ENCODE measurements at regions not wholly inside any gene's neighbourhood (a gene's known extent, or its start where the extent isn't known, plus 50 kb on each side); places are given as distances from the start of the nearest gene placed in this dataset.

GRCh38 chr4:136106753-136107152 is 1425.5 kb downstream of the PCDH18 start:
- Histone ChIP-seq H3K4me1 (ENCODE audit: insufficient read depth, low read length, severe bottlenecking) (no peaks in the 10 kb centered on the region), H3K36me3 (ENCODE audit: insufficient read depth, low read length) (no peaks in the 10 kb centered on the region), H3K4me3 (ENCODE audit: low read depth, low read length, poor library complexity, severe bottlenecking) (no peak overlapping the region), H3K27me3 (ENCODE audit: insufficient read depth, low read length) (no peaks in the 10 kb centered on the region), H3K27ac (ENCODE audit: low read depth, low read length, poor library complexity, severe bottlenecking) (no peak overlapping the region), H3K4me2 (ENCODE audit: low read length) (no peak overlapping the region), H3K9me3 (ENCODE audit: low read length) (no peaks in the 10 kb centered on the region), H3F3A (ENCODE audit: insufficient read depth, low read length) (no peaks in the 10 kb centered on the region), H3K79me2 (ENCODE audit: insufficient read depth, low read length) (no peaks in the 10 kb centered on the region), H4K20me1 (ENCODE audit: insufficient read depth, low read length) (no peaks in the 10 kb centered on the region), H3K9me2 (ENCODE audit: low read depth, low read length) (no peaks in the 10 kb centered on the region), H3K9ac (ENCODE audit: low read length) (no peak overlapping the region), H2AFZ (ENCODE audit: low read length) (no peak overlapping the region)
- TF ChIP-seq, protein P1, sequence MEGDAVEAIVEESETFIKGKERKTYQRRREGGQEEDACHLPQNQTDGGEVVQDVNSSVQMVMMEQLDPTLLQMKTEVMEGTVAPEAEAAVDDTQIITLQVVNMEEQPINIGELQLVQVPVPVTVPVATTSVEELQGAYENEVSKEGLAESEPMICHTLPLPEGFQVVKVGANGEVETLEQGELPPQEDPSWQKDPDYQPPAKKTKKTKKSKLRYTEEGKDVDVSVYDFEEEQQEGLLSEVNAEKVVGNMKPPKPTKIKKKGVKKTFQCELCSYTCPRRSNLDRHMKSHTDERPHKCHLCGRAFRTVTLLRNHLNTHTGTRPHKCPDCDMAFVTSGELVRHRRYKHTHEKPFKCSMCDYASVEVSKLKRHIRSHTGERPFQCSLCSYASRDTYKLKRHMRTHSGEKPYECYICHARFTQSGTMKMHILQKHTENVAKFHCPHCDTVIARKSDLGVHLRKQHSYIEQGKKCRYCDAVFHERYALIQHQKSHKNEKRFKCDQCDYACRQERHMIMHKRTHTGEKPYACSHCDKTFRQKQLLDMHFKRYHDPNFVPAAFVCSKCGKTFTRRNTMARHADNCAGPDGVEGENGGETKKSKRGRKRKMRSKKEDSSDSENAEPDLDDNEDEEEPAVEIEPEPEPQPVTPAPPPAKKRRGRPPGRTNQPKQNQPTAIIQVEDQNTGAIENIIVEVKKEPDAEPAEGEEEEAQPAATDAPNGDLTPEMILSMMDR (IDR thresholded peaks at IDR 0.05; ENCODE audit: low read length), result no peak
- TF ChIP-seq EZH2 (IDR thresholded peaks at IDR 0.05; ENCODE audit: borderline replicate concordance, low read length), result no peak

DNA sequence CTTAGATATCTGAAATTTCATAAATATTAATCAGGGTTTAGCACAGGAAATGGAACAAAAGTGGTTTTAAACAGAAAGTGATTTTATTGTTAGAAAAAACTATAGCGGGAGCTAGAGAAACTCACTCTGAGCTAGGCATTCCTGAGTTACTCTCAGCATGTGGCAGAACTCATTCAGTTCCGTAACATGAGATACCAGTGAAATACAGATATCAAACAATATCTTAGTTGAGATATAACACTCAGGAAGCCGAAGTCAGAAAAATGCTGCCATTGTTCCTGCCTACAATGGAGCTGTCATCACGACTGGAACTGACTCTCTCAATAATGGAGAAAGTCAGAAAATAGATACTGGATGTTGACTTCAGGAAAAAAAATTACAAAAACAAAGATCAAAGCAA is 1428.7 kb downstream of the PCDH18 start:
- H3K36me3 ChIP-seq (ENCODE audit: insufficient read depth, low read length), result no peaks in the 10 kb centered on the region
- H3K9me2 ChIP-seq (ENCODE audit: low read depth, low read length), result no peaks in the 10 kb centered on the region
- H3K79me2 ChIP-seq (ENCODE audit: insufficient read depth, low read length), result no peaks in the 10 kb centered on the region
- H3F3A ChIP-seq (ENCODE audit: insufficient read depth, low read length), result no peaks in the 10 kb centered on the region
- no peaks in the 10 kb centered on the region for H3K9me3 ChIP-seq (ENCODE audit: low read length)
- no peaks in the 10 kb centered on the region for H3K27me3 ChIP-seq (ENCODE audit: insufficient read depth, low read length)
- no peak overlapping the region for H3K4me3 ChIP-seq (ENCODE audit: low read depth, low read length, poor library complexity, severe bottlenecking)
- no peak overlapping the region for H2AFZ ChIP-seq (ENCODE audit: low read length)
- no peaks in the 10 kb centered on the region for H3K4me1 ChIP-seq (ENCODE audit: insufficient read depth, low read length, severe bottlenecking)
- H3K4me2 ChIP-seq (ENCODE audit: low read length), result no peak overlapping the region
- TF ChIP-seq, protein P1 (IDR thresholded peaks at IDR 0.05; ENCODE audit: low read length), result no peak
- no peak for TF ChIP-seq EZH2 (IDR thresholded peaks at IDR 0.05; ENCODE audit: borderline replicate concordance, low read length)
- no peaks in the 10 kb centered on the region for H4K20me1 ChIP-seq (ENCODE audit: insufficient read depth, low read length)
- H3K27ac ChIP-seq (ENCODE audit: low read depth, low read length, poor library complexity, severe bottlenecking), result no peak overlapping the region
- no peak overlapping the region for H3K9ac ChIP-seq (ENCODE audit: low read length)

- Histone ChIP-seq H3K4me3 (ENCODE audit: low read depth, low read length, poor library complexity, severe bottlenecking) (no peak overlapping the region), H4K20me1 (ENCODE audit: insufficient read depth, low read length) (no peaks in the 10 kb centered on the region)
Observed at GRCh38 chr4:136097676-136098075, 1434.6 kb downstream of the PCDH18 start.

More at GRCh38 chr4:136097676-136098075, 1434.6 kb downstream of the PCDH18 start:
- Histone ChIP-seq H3K4me2 (ENCODE audit: low read length) (no peak overlapping the region), H3K79me2 (ENCODE audit: insufficient read depth, low read length) (no peaks in the 10 kb centered on the region), H3F3A (ENCODE audit: insufficient read depth, low read length) (no peaks in the 10 kb centered on the region), H3K9me3 (ENCODE audit: low read length) (no peaks in the 10 kb centered on the region), H2AFZ (ENCODE audit: low read length) (no peak overlapping the region), H3K9me2 (ENCODE audit: low read depth, low read length) (no peaks in the 10 kb centered on the region), H3K9ac (ENCODE audit: low read length) (no peak overlapping the region), H3K27ac (ENCODE audit: low read depth, low read length, poor library complexity, severe bottlenecking) (no peak overlapping the region), H3K4me1 (ENCODE audit: insufficient read depth, low read length, severe bottlenecking) (no peaks in the 10 kb centered on the region), H3K36me3 (ENCODE audit: insufficient read depth, low read length) (no peaks in the 10 kb centered on the region), H3K27me3 (ENCODE audit: insufficient read depth, low read length) (no peaks in the 10 kb centered on the region)
- TF ChIP-seq EZH2 (IDR thresholded peaks at IDR 0.05; ENCODE audit: borderline replicate concordance, low read length), result no peak
- TF ChIP-seq, protein P1 (IDR thresholded peaks at IDR 0.05; ENCODE audit: low read length), result no peak

Measured in OCI-LY1 (cell line).